ENCODE measurements at regions not wholly inside any gene's neighbourhood (a gene's known extent, or its start where the extent isn't known, plus 50 kb on each side); places are given as distances from the start of the nearest gene placed in this dataset.
A peak's percentile ranks its signal among the peaks of the same experiment; 100 is the strongest.

GRCh38 chr5:68352166-68352565 is 136.6 kb downstream of the PIK3R1 start:
- DNase-seq (ENCODE audit: low read depth, low spot score) = no peak

- DNase-seq (ENCODE audit: low read depth, low spot score) = no peak
Observed at GRCh38 chr5:68353605-68354004, 138.0 kb downstream of the PIK3R1 start.

GRCh38 chr5:68354315-68354714 is 138.8 kb downstream of the PIK3R1 start:
- no peak for DNase-seq (ENCODE audit: low read depth, low spot score)

GRCh38 chr5:68356216-68356615 is 140.7 kb downstream of the PIK3R1 start:
- DNase-seq (ENCODE audit: low read depth, low spot score) = no peak

GRCh38 chr5:68356623-68357022 is 141.1 kb downstream of the PIK3R1 start:
- DNase-seq (ENCODE audit: low read depth, low spot score) = no peak

- no peak for DNase-seq (ENCODE audit: low read depth, low spot score)
Observed at GRCh38 chr5:68359699-68360098, 144.1 kb downstream of the PIK3R1 start.

GRCh38 chr5:68362331-68362730 is 146.8 kb downstream of the PIK3R1 start:
- DNase-seq (ENCODE audit: low read depth, low spot score) = no peak

GRCh38 chr5:68365889-68366288 is 150.3 kb downstream of the PIK3R1 start:
- DNase-seq (ENCODE audit: low read depth, low spot score) = no peak

- DNase-seq (ENCODE audit: low read depth, low spot score) = no peak
Observed at GRCh38 chr5:68367287-68367686, 151.7 kb downstream of the PIK3R1 start.

GRCh38 chr5:68367717-68368116 is 152.2 kb downstream of the PIK3R1 start:
- no peak for DNase-seq (ENCODE audit: low read depth, low spot score)

- DNase-seq (ENCODE audit: low read depth, low spot score) = no peak
Observed at GRCh38 chr5:68368311-68369022, 152.9 kb downstream of the PIK3R1 start.

GRCh38 chr5:68369023-68369359 is 153.4 kb downstream of the PIK3R1 start:
- no peak for DNase-seq (ENCODE audit: low read depth, low spot score)

GRCh38 chr5:68369457-68370125 is 154.0 kb downstream of the PIK3R1 start:
- no peak for DNase-seq (ENCODE audit: low read depth, low spot score)

- no peak for DNase-seq (ENCODE audit: low read depth, low spot score)
Observed at GRCh38 chr5:68370196-68370595, 154.6 kb downstream of the PIK3R1 start.

GRCh38 chr5:68371607-68372006 is 156.1 kb downstream of the PIK3R1 start:
- DNase-seq (ENCODE audit: low read depth, low spot score) = no peak

- no peak for DNase-seq (ENCODE audit: low read depth, low spot score)
Observed at GRCh38 chr5:68372161-68372560, 156.6 kb downstream of the PIK3R1 start.

- DNase-seq (ENCODE audit: low read depth, low spot score) = no peak
Observed at GRCh38 chr5:68373050-68373449, 157.5 kb downstream of the PIK3R1 start.

- DNase-seq (ENCODE audit: low read depth, low spot score) = no peak
Observed at GRCh38 chr5:68374796-68375518, 159.4 kb downstream of the PIK3R1 start.

GRCh38 chr5:68375540-68375939 is 160.0 kb downstream of the PIK3R1 start:
- DNase-seq (ENCODE audit: low read depth, low spot score) = no peak

- DNase-seq (ENCODE audit: low read depth, low spot score) = no peak
Observed at GRCh38 chr5:68376935-68377334, 161.4 kb downstream of the PIK3R1 start.

GRCh38 chr5:68377733-68378132 is 162.2 kb downstream of the PIK3R1 start:
- no peak for DNase-seq (ENCODE audit: low read depth, low spot score)

- peak; percentile 25 for DNase-seq (ENCODE audit: low read depth, low spot score)
Observed at GRCh38 chr5:68378204-68378820, 162.8 kb downstream of the PIK3R1 start.
